MM.1S (cell line): ENCODE measurements at regions not wholly inside any gene's neighbourhood (a gene's known extent, or its start where the extent isn't known, plus 50 kb on each side); places are given as distances from the start of the nearest gene placed in this dataset.

Experiments used
- DNase-seq: peaks from one replicate; pipeline ENCODE4 v3.0.0-alpha.2; 2015
- H2AFZ ChIP-seq: fragments of 300-600 bp; sonication (generic); 2 replicates; pipeline ENCODE4 v1.6.0; 2016; ENCODE audit warnings: antibody characterized with exemption, low read length
- H3F3A ChIP-seq: fragments of 300-600 bp; sonication (generic); 2 replicates; pipeline ENCODE4 v1.6.1; 2016; ENCODE audit warnings: mild to moderate bottlenecking, antibody characterized with exemption, low read length, moderate library complexity, mixed read lengths; ENCODE audit not compliant: insufficient read depth
- H3K27ac ChIP-seq: fragments of 300-600 bp; sonication (generic); 2 replicates; pipeline ENCODE4 v1.5.1; 2016; ENCODE audit warnings: mild to moderate bottlenecking, low read length
- H3K27me3 ChIP-seq: fragments of 300-600 bp; sonication (generic); replicated peaks from 2 replicates; pipeline ENCODE4 v1.6.0; 2016; ENCODE audit warnings: low read length; ENCODE audit not compliant: insufficient read depth
- H3K36me3 ChIP-seq: fragments of 300-600 bp; sonication (generic); replicated peaks from 2 replicates; pipeline ENCODE4 v1.6.1; 2016; ENCODE audit warnings: mild to moderate bottlenecking, low read length, mixed read lengths; ENCODE audit not compliant: insufficient read depth
- H3K4me1 ChIP-seq: fragments of 300-600 bp; sonication (generic); 2 replicates; pipeline ENCODE4 v1.6.1; 2016; ENCODE audit warnings: low read length, mixed read lengths
- H3K4me2 ChIP-seq: fragments of 300-600 bp; sonication (generic); 2 replicates; pipeline ENCODE4 v1.6.0; 2016; ENCODE audit warnings: low read depth, low read length
- H3K4me3 ChIP-seq: fragments of 300-600 bp; sonication (generic); 2 replicates; pipeline ENCODE4 v1.5.1; 2016; ENCODE audit warnings: low read length, mixed read lengths
- H3K79me2 ChIP-seq: fragments of 300-600 bp; sonication (generic); 2 replicates; pipeline ENCODE4 v1.6.1; 2016; ENCODE audit warnings: mixed run types, low read length, mixed read lengths
- H3K9ac ChIP-seq: fragments of 300-600 bp; sonication (generic); 2 replicates; pipeline ENCODE4 v1.6.1; 2016; ENCODE audit warnings: low read length, mixed read lengths
- H3K9me2 ChIP-seq: fragments of 300-600 bp; sonication (generic); replicated peaks from 2 replicates; pipeline ENCODE4 v1.6.1; 2016; ENCODE audit warnings: mild to moderate bottlenecking, low read length, mixed read lengths; ENCODE audit not compliant: insufficient read depth
- H3K9me3 ChIP-seq: fragments of 300-600 bp; sonication (generic); replicated peaks from 2 replicates; pipeline ENCODE4 v1.6.1; 2016; ENCODE audit warnings: mild to moderate bottlenecking, low read length, mixed read lengths; ENCODE audit not compliant: insufficient read depth
- H4K20me1 ChIP-seq: fragments of 300-600 bp; sonication (generic); 2 replicates; pipeline ENCODE4 v1.6.1; 2016; ENCODE audit warnings: mild to moderate bottlenecking, low read length, moderate library complexity, mixed read lengths; ENCODE audit not compliant: insufficient read depth
- CTCF ChIP-seq: fragments of 300-600 bp; sonication (generic); IDR thresholded peaks from 2 replicates; pipeline ENCODE4 v1.5.1; 2016; ENCODE audit warnings: antibody characterized with exemption, low read length, mixed read lengths
- EZH2 ChIP-seq: fragments of 300-600 bp; sonication (generic); optimal IDR thresholded peaks from 2 replicates; pipeline ENCODE3; 2017; ENCODE audit warnings: low read depth, mild to moderate bottlenecking, antibody characterized with exemption, low read length, mixed read lengths
- EZH2phosphoT487 ChIP-seq: fragments of 300-600 bp; sonication (generic); IDR thresholded peaks from 2 replicates; pipeline ENCODE4 v1.6.1; 2018; ENCODE audit warnings: antibody characterized with exemption, low read length

GRCh38 chr17:53496356-53496755, 326.4 kb upstream of the KIF2B start:
- no peak overlapping the region for H3K4me3 ChIP-seq
- no peak overlapping the region for H2AFZ ChIP-seq
- no peaks in the 10 kb centered on the region for H3K27me3 ChIP-seq
- DNase-seq: no peak
- no peaks in the 10 kb centered on the region for H3K4me1 ChIP-seq
- H3K36me3 ChIP-seq: no peaks in the 10 kb centered on the region
- TF ChIP-seq CTCF (no peak), EZH2phosphoT487 (no peak), EZH2 (no peak)
- no peaks in the 10 kb centered on the region for H3K79me2 ChIP-seq
- no peaks in the 10 kb centered on the region for H4K20me1 ChIP-seq
- H3K9me3 ChIP-seq: no peaks in the 10 kb centered on the region
- no peaks in the 10 kb centered on the region for H3F3A ChIP-seq
- no peaks in the 10 kb centered on the region for H3K9me2 ChIP-seq
- no peak overlapping the region for H3K9ac ChIP-seq
- H3K4me2 ChIP-seq: no peak overlapping the region
- H3K27ac ChIP-seq: no peak overlapping the region

- Histone ChIP-seq H3K4me2 (no peak overlapping the region), H2AFZ (no peak overlapping the region), H3K27me3 (no peaks in the 10 kb centered on the region), H3K4me1 (no peaks in the 10 kb centered on the region), H4K20me1 (no peaks in the 10 kb centered on the region), H3K9me3 (no peaks in the 10 kb centered on the region), H3K27ac (no peak overlapping the region), H3F3A (no peaks in the 10 kb centered on the region), H3K4me3 (no peak overlapping the region), H3K36me3 (no peaks in the 10 kb centered on the region), H3K9me2 (no peaks in the 10 kb centered on the region), H3K79me2 (no peaks in the 10 kb centered on the region), H3K9ac (no peak overlapping the region)
- TF ChIP-seq EZH2phosphoT487: no peak
- no peak for TF ChIP-seq EZH2
- TF ChIP-seq CTCF: no peak
- no peak for DNase-seq
These were observed 330.2 kb upstream of the KIF2B start for GRCh38 chr17:53492532-53492931.

GRCh38 chr17:53490447-53490968, 332.2 kb upstream of the KIF2B start:
- H4K20me1 ChIP-seq: no peaks in the 10 kb centered on the region
- H2AFZ ChIP-seq: no peak overlapping the region
- H3F3A ChIP-seq: no peaks in the 10 kb centered on the region
- H3K9me3 ChIP-seq: no peaks in the 10 kb centered on the region
- H3K27me3 ChIP-seq: no peaks in the 10 kb centered on the region
- no peaks in the 10 kb centered on the region for H3K36me3 ChIP-seq
- no peak for TF ChIP-seq CTCF
- no peak overlapping the region for H3K4me3 ChIP-seq
- H3K79me2 ChIP-seq: no peaks in the 10 kb centered on the region
- DNase-seq: no peak
- no peak overlapping the region for H3K4me2 ChIP-seq
- no peak overlapping the region for H3K27ac ChIP-seq
- no peaks in the 10 kb centered on the region for H3K4me1 ChIP-seq
- H3K9ac ChIP-seq: no peak overlapping the region
- H3K9me2 ChIP-seq: no peaks in the 10 kb centered on the region
